IMR-90 (cell line): ENCODE measurements at regions not wholly inside any gene's neighbourhood (a gene's known extent, or its start where the extent isn't known, plus 50 kb on each side); places are given as distances from the start of the nearest gene placed in this dataset.

Source experiments
- ATAC-seq: fragments of 200-7000 bp; cut with Tn5 transposase; 2 replicates; pipeline ENCODE4 v1.9.1; 2020; ENCODE audit warnings: low read depth, mild to moderate bottlenecking, moderate library complexity
- BruUV-seq: library from RNA; stranded (reverse); fragments of 400-500 nt; replicated peaks from 2 replicates; lab custom pipeline; 2021; lab: Mats Ljungman, UMichigan
- CTCF ChIA-PET: fragments of 300-600 bp; formaldehyde crosslinking; extraction: SDS; loops from one replicate; lab custom pipeline; 2021; ENCODE audit warnings: antibody characterized with exemption; lab: Yijun Ruan, JAX
- POLR2A ChIA-PET: fragments of 300-600 bp; sonication (Branson Sonifier 250); formaldehyde crosslinking; loops from one replicate; lab custom pipeline; 2022; ENCODE audit warnings: antibody characterized with exemption; ENCODE audit not compliant: unreplicated experiment; lab: Charles Lee
- DNase-seq: peaks from one replicate; pipeline ENCODE4 v3.0.0; 2013
- H2AFZ ChIP-seq: replicated peaks from 2 replicates; pipeline ENCODE3; 2013; ENCODE audit warnings: low read length, mild to moderate bottlenecking; ENCODE audit not compliant: poor library complexity
- H2AK5ac ChIP-seq: 2 replicates; pipeline ENCODE4 v1.6.1; 2013; ENCODE audit warnings: low read depth, low read length, inconsistent platforms
- H2AK9ac ChIP-seq: replicated peaks from 2 replicates; pipeline ENCODE3; 2013; ENCODE audit warnings: mild to moderate bottlenecking, low read depth, low read length, moderate library complexity; ENCODE audit not compliant: poor library complexity
- H2BK120ac ChIP-seq: 2 replicates; pipeline ENCODE4 v1.6.1; 2013; ENCODE audit warnings: low read depth, low read length, inconsistent platforms
- H2BK15ac ChIP-seq: 3 replicates; pipeline ENCODE4 v1.6.1; 2013; ENCODE audit warnings: low read depth, low read length, inconsistent platforms
- H2BK20ac ChIP-seq: 2 replicates; pipeline ENCODE4 v1.6.1; 2013; ENCODE audit warnings: low read depth, mild to moderate bottlenecking, inconsistent platforms, low read length, moderate library complexity
- H2BK5ac ChIP-seq: 2 replicates; pipeline ENCODE4 v1.6.1; 2013; ENCODE audit warnings: mild to moderate bottlenecking, low read depth, low read length, inconsistent platforms; ENCODE audit not compliant: poor library complexity, severe bottlenecking
- H3K14ac ChIP-seq: replicated peaks from 2 replicates; pipeline ENCODE4 v1.6.1; 2013; ENCODE audit warnings: low read depth, low read length, inconsistent platforms
- H3K18ac ChIP-seq: 2 replicates; pipeline ENCODE4 v1.6.1; 2013; ENCODE audit warnings: low read depth, low read length, control low read depth
- H3K23ac ChIP-seq: 2 replicates; pipeline ENCODE4 v1.6.1; 2013; ENCODE audit warnings: low read depth, low read length, inconsistent platforms
- H3K27ac ChIP-seq: 2 replicates; pipeline ENCODE4 v1.5.1; 2013; ENCODE audit warnings: mild to moderate bottlenecking, control low read depth, low read length; ENCODE audit not compliant: insufficient read depth
- H3K27me3 ChIP-seq: 2 replicates; pipeline ENCODE4 v1.6.1; 2013; ENCODE audit warnings: low read length; ENCODE audit not compliant: control insufficient read depth, insufficient read depth
- H3K36me3 ChIP-seq: 2 replicates; pipeline ENCODE4 v1.6.1; 2013; ENCODE audit warnings: low read length, mixed read lengths; ENCODE audit not compliant: control insufficient read depth, insufficient read depth
- H3K4ac ChIP-seq: 2 replicates; pipeline ENCODE4 v1.6.1; 2013; ENCODE audit warnings: low read depth, low read length, inconsistent platforms
- H3K4me1 ChIP-seq: 2 replicates; pipeline ENCODE4 v1.6.1; 2013; ENCODE audit warnings: low read length, mixed read lengths; ENCODE audit not compliant: control insufficient read depth, insufficient read depth
- H3K4me2 ChIP-seq: 2 replicates; pipeline ENCODE4 v1.6.1; 2013; ENCODE audit warnings: low read depth, mild to moderate bottlenecking, control low read depth, low read length, moderate library complexity
- H3K4me3 ChIP-seq: 2 replicates; pipeline ENCODE4 v1.5.1; 2013; ENCODE audit warnings: low read depth, mild to moderate bottlenecking, control low read depth, low read length, moderate library complexity; ENCODE audit not compliant: insufficient read depth
- H3K56ac ChIP-seq: 2 replicates; pipeline ENCODE4 v1.6.1; 2013; ENCODE audit warnings: low read length, inconsistent platforms; ENCODE audit not compliant: insufficient read depth; ENCODE audit errors: extremely low read depth
- H3K79me1 ChIP-seq, 2 experiments: 2 replicates each; pipeline ENCODE4 v1.6.1; 2013; ENCODE audit warnings: low read length in 2 of 2, inconsistent platforms in 1 of 2, low read depth in 1 of 2
- H3K9ac ChIP-seq: 2 replicates; pipeline ENCODE4 v1.6.1; 2013; ENCODE audit warnings: low read depth, low read length, control low read depth
- H3K9me1 ChIP-seq: 2 replicates; pipeline ENCODE4 v1.6.1; 2013; ENCODE audit warnings: low read length, inconsistent platforms; ENCODE audit not compliant: insufficient read depth
- H3K9me3 ChIP-seq: 2 replicates; pipeline ENCODE4 v1.6.1; 2013; ENCODE audit warnings: low read length; ENCODE audit not compliant: control insufficient read depth, insufficient read depth
- H4K20me1 ChIP-seq: 2 replicates; pipeline ENCODE4 v1.6.1; 2013; ENCODE audit warnings: low read length, inconsistent platforms; ENCODE audit not compliant: insufficient read depth
- H4K5ac ChIP-seq: 2 replicates; pipeline ENCODE4 v1.6.1; 2013; ENCODE audit warnings: mild to moderate bottlenecking, low read depth, low read length, control low read depth
- H4K8ac ChIP-seq, 2 experiments: 2 replicates each; pipeline ENCODE4 v1.6.1; 2013; ENCODE audit warnings: low read depth in 2 of 2, low read length in 2 of 2, control low read depth in 1 of 2, inconsistent platforms in 1 of 2
- H4K91ac ChIP-seq: 2 replicates; pipeline ENCODE4 v1.6.1; 2013; ENCODE audit warnings: low read depth, low read length, inconsistent platforms; ENCODE audit not compliant: insufficient read depth
- CHD1 ChIP-seq: IDR thresholded peaks from 2 replicates; pipeline ENCODE4 v1.6.1; 2012; ENCODE audit warnings: low read depth, low read length, improper control_type of control experiment
- WGBS, 2 experiments: methylation state at CpG; one replicate each; pipeline versions ENCODE4 v1.1.5 to v1.1.7; 2013; ENCODE audit warnings: missing lambda C conversion rate in 2 of 2; ENCODE audit not compliant: insufficient read length in 1 of 2; ENCODE audit errors: extremely low coverage in 2 of 2; 5-methylcytosine and 5-hydroxymethylcytosine counted together
- dilution Hi-C: fragments of 300-500 bp; cut with HindIII; formaldehyde crosslinking; loops from one replicate; pipeline ENCODE4 v1.14.3; 2018; ENCODE audit warnings: low sequenced_read_pairs; ENCODE audit not compliant: unreplicated experiment
- in situ Hi-C: fragments of 300-500 bp; cut with MboI; formaldehyde crosslinking; loops from 3 replicates; pipeline ENCODE4 v1.14.3; 2019; ENCODE audit warnings: low sequenced_read_pairs, inconsistent platforms, mixed read lengths
- intact Hi-C: fragments of 100-400 bp; cut with micrococcal nuclease; formaldehyde crosslinking; loops from 2 replicates; pipeline ENCODE4 v1.10.0; 2022

DNA sequence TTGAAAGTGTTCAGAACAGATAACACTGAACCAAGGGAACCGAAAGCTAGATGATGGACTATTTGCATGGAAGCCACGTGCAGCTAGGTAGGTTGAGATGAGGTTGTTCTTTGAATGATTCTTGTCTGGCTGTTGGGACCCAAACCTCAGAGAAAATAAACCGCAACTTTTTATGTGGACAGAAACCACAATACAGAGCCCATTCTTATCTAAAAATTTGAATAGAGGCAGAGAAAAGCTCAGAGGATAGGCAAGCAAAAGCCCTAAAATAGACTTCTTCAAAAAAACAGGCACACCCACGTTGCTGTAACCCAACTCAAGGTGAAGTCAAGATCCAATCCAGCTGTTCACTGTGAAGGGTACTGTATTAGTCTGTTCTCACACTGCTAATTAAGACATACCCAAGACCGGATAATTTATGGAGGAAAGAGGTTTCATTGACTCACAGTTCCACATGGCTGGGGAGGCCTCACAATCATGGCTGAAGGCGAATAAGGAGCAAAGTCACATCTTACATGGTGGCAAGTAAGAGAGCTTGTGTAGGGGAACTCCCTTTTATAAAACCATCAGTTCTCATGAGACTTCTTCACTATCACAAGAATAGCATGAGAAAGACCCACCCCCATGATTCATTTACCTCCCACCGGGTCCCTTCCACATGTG lies 353.8 kb downstream of the AACS start:
- ChIA-PET CTCF (no interaction called here), POLR2A (no interaction called here)
- Histone ChIP-seq H3K18ac (no peak overlapping the region), H3K79me1 (no peaks in the 10 kb centered on the region), H2BK5ac (no peak overlapping the region), H3K9me1 (no peaks in the 10 kb centered on the region), H3K27me3 (no peaks in the 10 kb centered on the region), H2AK9ac (no peak overlapping the region), H3K4ac (no peak overlapping the region), H3K9ac (no peak overlapping the region), H3K56ac (no peak overlapping the region), H3K14ac (no peak overlapping the region), H4K91ac (no peak overlapping the region), H2BK20ac (no peak overlapping the region), H3K27ac (no peak overlapping the region), H2AK5ac (no peak overlapping the region), H2BK15ac (no peak overlapping the region), H3K9me3 (peaks cover 32% of the 10 kb centered on the region), H4K8ac (no peak overlapping the region), H2AFZ (no peak overlapping the region), H4K5ac (no peak overlapping the region), H4K20me1 (no peaks in the 10 kb centered on the region), H3K4me3 (no peak overlapping the region), H3K36me3 (no peaks in the 10 kb centered on the region), H3K4me2 (no peak overlapping the region), H2BK120ac (no peak overlapping the region), H3K23ac (no peak overlapping the region), H3K4me1 (no peaks in the 10 kb centered on the region)
- WGBS, 2 experiments, result 0% methylated on average over 1 of the region's 7 CpGs; no CpG with 5 or more reads in 1 of the 2 experiments
- in situ Hi-C loops, result loop anchor here (25.0 kb wide), 1 partner anchor 232 kb away; the partner anchor contains the start of gene TMEM132B
- DNase-seq (no peak), ATAC-seq (no peak)
- TF ChIP-seq CHD1, result no peak
- dilution Hi-C loops, result no loop called here
- intact Hi-C loops, result no loop called here
- no TSS peak for BruUV-seq
